ENCODE measurements at regions not wholly inside any gene's neighbourhood (a gene's known extent, or its start where the extent isn't known, plus 50 kb on each side); places are given as distances from the start of the nearest gene placed in this dataset.

DNA sequence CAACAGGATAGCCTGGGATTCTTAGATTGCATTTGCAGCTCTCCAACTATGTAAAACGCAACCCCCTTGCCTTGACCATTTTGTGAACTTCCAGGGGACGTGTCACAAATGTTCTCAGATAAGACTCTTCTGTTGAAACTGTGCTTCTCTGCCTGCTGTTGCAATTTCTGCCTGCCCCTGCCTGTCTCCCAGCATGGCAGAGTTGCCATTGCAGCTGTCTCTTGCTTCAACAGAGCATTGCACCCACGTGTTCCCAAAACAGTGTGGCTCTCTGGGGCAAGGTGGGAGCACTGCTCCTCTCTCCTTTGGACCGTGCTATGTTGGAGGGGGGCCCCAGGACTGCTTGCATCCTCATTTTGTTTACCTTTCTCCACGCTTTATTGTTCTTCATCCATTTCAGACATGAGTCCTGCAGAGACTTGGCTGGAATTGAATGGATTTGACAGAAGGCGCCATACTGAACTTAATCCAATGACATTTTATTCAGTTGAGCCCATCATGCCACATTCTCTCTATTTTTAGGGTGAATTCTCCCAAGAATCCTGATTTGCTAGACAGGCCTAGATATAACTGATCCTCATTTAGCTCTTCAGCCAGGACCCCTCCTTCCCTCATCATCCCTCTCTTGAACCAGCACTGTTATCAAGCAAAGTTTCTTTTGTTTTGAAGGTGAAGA is 90.7 kb downstream of the MAT2B start:
- BruUV-seq (replicated peaks), result no TSS peak
- Histone ChIP-seq H3K4me1 (ENCODE audit: insufficient read depth, low read length, poor library complexity, severe bottlenecking) (no peaks in the 10 kb centered on the region), H2AFZ (ENCODE audit: low read length) (no peak overlapping the region), H3K27ac (ENCODE audit: low read depth, low read length, poor library complexity, severe bottlenecking) (no peak overlapping the region), H3K4me3 (ENCODE audit: low read depth, low read length, poor library complexity, severe bottlenecking) (no peak overlapping the region), H3K36me3 (ENCODE audit: insufficient read depth, low read length) (no peaks in the 10 kb centered on the region), H3K79me2 (ENCODE audit: insufficient read depth, low read depth, low read length) (no peaks in the 10 kb centered on the region), H4K20me1 (ENCODE audit: insufficient read depth, low read length) (no peaks in the 10 kb centered on the region), H3K9me2 (ENCODE audit: insufficient read depth, low read length) (no peaks in the 10 kb centered on the region), H3K9me3 (ENCODE audit: low read length) (no peaks in the 10 kb centered on the region), H3K4me2 (ENCODE audit: low read length) (no peak overlapping the region)
- POLR2A ChIA-PET, result interaction anchor here (0.5 kb wide), 1 partner anchor 690 kb away, joined by 6 read pairs; no protein-coding TSS in a partner anchor
- no peak for TF ChIP-seq EZH2phosphoT487 (IDR thresholded peaks at IDR 0.05; ENCODE audit: borderline replicate concordance, low read depth, low read length)
- TF ChIP-seq, protein P1, sequence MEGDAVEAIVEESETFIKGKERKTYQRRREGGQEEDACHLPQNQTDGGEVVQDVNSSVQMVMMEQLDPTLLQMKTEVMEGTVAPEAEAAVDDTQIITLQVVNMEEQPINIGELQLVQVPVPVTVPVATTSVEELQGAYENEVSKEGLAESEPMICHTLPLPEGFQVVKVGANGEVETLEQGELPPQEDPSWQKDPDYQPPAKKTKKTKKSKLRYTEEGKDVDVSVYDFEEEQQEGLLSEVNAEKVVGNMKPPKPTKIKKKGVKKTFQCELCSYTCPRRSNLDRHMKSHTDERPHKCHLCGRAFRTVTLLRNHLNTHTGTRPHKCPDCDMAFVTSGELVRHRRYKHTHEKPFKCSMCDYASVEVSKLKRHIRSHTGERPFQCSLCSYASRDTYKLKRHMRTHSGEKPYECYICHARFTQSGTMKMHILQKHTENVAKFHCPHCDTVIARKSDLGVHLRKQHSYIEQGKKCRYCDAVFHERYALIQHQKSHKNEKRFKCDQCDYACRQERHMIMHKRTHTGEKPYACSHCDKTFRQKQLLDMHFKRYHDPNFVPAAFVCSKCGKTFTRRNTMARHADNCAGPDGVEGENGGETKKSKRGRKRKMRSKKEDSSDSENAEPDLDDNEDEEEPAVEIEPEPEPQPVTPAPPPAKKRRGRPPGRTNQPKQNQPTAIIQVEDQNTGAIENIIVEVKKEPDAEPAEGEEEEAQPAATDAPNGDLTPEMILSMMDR (conservative IDR thresholded peaks at IDR 0.05; ENCODE audit: low read length), result no peak
- CTCF ChIA-PET (ENCODE audit: unreplicated experiment), result no interaction called here
- no peak for DNase-seq (ENCODE audit: low spot score)
- intact Hi-C loops (cut with micrococcal nuclease; ENCODE audit: unreplicated experiment), result no loop called here

DNA sequence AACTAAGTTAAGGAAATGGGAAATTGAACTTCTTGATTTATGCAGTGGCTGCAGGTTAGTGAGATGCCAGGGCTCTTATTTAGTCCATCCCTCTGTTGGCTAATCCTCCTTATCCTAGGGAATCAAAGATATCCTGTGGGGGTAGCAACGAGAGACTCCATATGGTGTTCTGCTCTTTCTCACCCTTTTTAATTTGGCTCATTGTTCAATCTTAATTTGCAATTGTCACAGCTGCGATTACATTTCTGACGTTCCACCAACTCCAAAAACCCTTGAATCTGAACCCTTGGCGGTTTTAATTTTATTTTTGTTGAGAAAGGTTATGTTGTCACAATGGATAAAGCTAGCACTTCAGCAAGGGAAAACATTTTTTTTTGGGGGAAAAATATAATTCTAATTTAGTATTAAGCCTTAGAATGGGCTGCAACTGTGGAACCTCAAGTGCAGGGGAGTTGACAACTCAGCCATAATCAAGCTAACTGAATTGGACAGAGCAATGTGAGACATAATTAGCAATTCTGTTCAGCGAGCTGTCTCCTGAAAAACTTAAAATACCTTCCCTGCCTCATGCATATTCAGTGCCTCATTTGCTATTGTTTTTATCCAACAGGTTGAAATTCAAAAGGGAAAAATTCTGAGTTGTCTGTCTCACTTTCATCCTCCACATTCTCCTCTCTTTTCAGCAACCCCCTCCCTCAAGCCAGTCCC is 91.3 kb downstream of the MAT2B start:
- POLR2A ChIA-PET, result interaction anchor here (0.5 to 0.6 kb wide), 2 partner anchors 157 to 689 kb away, joined by 3 to 6 read pairs; no protein-coding TSS in a partner anchor
- TF ChIP-seq, protein P1 (conservative IDR thresholded peaks at IDR 0.05; ENCODE audit: low read length), result no peak
- no peak for TF ChIP-seq EZH2phosphoT487 (IDR thresholded peaks at IDR 0.05; ENCODE audit: borderline replicate concordance, low read depth, low read length)
- Histone ChIP-seq H3K9me2 (ENCODE audit: insufficient read depth, low read length) (no peaks in the 10 kb centered on the region), H4K20me1 (ENCODE audit: insufficient read depth, low read length) (no peaks in the 10 kb centered on the region), H3K4me3 (ENCODE audit: low read depth, low read length, poor library complexity, severe bottlenecking) (no peak overlapping the region), H3K9me3 (ENCODE audit: low read length) (no peaks in the 10 kb centered on the region), H3K4me1 (ENCODE audit: insufficient read depth, low read length, poor library complexity, severe bottlenecking) (no peaks in the 10 kb centered on the region), H3K79me2 (ENCODE audit: insufficient read depth, low read depth, low read length) (no peaks in the 10 kb centered on the region), H3K4me2 (ENCODE audit: low read length) (no peak overlapping the region), H2AFZ (ENCODE audit: low read length) (no peak overlapping the region), H3K27ac (ENCODE audit: low read depth, low read length, poor library complexity, severe bottlenecking) (no peak overlapping the region), H3K36me3 (ENCODE audit: insufficient read depth, low read length) (no peaks in the 10 kb centered on the region)
- DNase-seq (ENCODE audit: low spot score), result no peak
- intact Hi-C loops (cut with micrococcal nuclease; ENCODE audit: unreplicated experiment), result no loop called here
- CTCF ChIA-PET (ENCODE audit: unreplicated experiment), result no interaction called here
- BruUV-seq (replicated peaks), result no TSS peak

DNA sequence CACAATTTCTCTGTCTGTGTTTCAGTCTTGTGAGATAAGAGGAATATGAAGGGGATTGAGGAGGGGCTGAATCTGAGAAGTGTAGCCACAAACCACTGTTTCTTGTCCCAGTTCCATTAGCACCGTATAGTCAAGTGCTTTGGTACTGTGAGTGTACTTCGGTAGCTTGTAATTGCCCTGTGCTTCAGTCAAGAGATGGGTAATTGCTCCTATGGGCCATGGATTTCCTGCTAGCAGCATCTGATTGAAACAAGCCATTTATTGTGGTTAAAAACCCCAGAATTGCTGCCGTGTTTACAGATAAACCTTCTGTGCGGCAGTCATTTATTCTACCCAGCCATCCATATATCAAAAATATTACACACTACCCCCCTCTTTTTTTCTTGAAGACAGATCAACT is 98.6 kb downstream of the MAT2B start:
- POLR2A ChIA-PET, result no interaction called here
- intact Hi-C loops (cut with micrococcal nuclease; ENCODE audit: unreplicated experiment), result no loop called here

More for the DNA sequence above, 98.6 kb downstream of the MAT2B start:
- Histone ChIP-seq H3K36me3 (ENCODE audit: insufficient read depth, low read length) (no peaks in the 10 kb centered on the region), H3K9me2 (ENCODE audit: insufficient read depth, low read length) (no peaks in the 10 kb centered on the region), H3K4me3 (ENCODE audit: low read depth, low read length, poor library complexity, severe bottlenecking) (no peak overlapping the region), H2AFZ (ENCODE audit: low read length) (no peak overlapping the region), H3K27ac (ENCODE audit: low read depth, low read length, poor library complexity, severe bottlenecking) (no peak overlapping the region), H4K20me1 (ENCODE audit: insufficient read depth, low read length) (no peaks in the 10 kb centered on the region), H3K79me2 (ENCODE audit: insufficient read depth, low read depth, low read length) (no peaks in the 10 kb centered on the region), H3K9me3 (ENCODE audit: low read length) (no peaks in the 10 kb centered on the region), H3K4me1 (ENCODE audit: insufficient read depth, low read length, poor library complexity, severe bottlenecking) (no peaks in the 10 kb centered on the region), H3K4me2 (ENCODE audit: low read length) (no peak overlapping the region)
- CTCF ChIA-PET (ENCODE audit: unreplicated experiment), result no interaction called here
- TF ChIP-seq, protein P1 (conservative IDR thresholded peaks at IDR 0.05; ENCODE audit: low read length), result no peak
- BruUV-seq (replicated peaks), result no TSS peak
- DNase-seq (ENCODE audit: low spot score), result no peak
